ENCODE measurements at regions not wholly inside any gene's neighbourhood (a gene's known extent, or its start where the extent isn't known, plus 50 kb on each side); places are given as distances from the start of the nearest gene placed in this dataset.

GRCh38 chr15:70498096-70498626, 265.2 kb downstream of the UACA start:
- TF ChIP-seq CTCF (IDR thresholded peaks at IDR 0.05; ENCODE audit: insufficient read depth, low read length) = no peak
- TF ChIP-seq POLR2AphosphoS5 (IDR thresholded peaks at IDR 0.05; ENCODE audit: low read depth) = no peak
- TF ChIP-seq REST (IDR thresholded peaks at IDR 0.05; ENCODE audit: insufficient replicate concordance, low read depth) = no peak
